H9 (cell line): ENCODE measurements at regions not wholly inside any gene's neighbourhood (a gene's known extent, or its start where the extent isn't known, plus 50 kb on each side); places are given as distances from the start of the nearest gene placed in this dataset.
"Not testable (repeated sequence)": the region's sequence is repeated elsewhere in the genome, so short reads cannot be mapped to it uniquely, and the experiment has no call there.

Experiments
- DNase-seq: peaks from one replicate; pipeline ENCODE4 v3.0.0-alpha.2; 2017
- H2AFZ ChIP-seq: one replicate; pipeline ENCODE4 v1.6.1; 2013; ENCODE audit warnings: mild to moderate bottlenecking, low read length, control low read depth, moderate library complexity
- H2AK5ac ChIP-seq: 2 replicates; pipeline ENCODE4 v1.6.1; 2013; ENCODE audit warnings: low read length, control low read depth, mixed read lengths; ENCODE audit not compliant: insufficient read length
- H2BK120ac ChIP-seq: one replicate; pipeline ENCODE4 v1.6.1; 2013; ENCODE audit warnings: low read depth, mild to moderate bottlenecking, low read length, control low read depth, inconsistent platforms; ENCODE audit not compliant: poor library complexity, severe bottlenecking
- H2BK12ac ChIP-seq: 2 replicates; pipeline ENCODE4 v1.6.1; 2013; ENCODE audit warnings: low read length, control low read depth, mixed read lengths, low read depth; ENCODE audit not compliant: insufficient read length
- H2BK15ac ChIP-seq: 2 replicates; pipeline ENCODE4 v1.6.1; 2013; ENCODE audit warnings: low read depth, low read length, control low read depth
- H2BK20ac ChIP-seq: one replicate; pipeline ENCODE4 v1.6.1; 2013; ENCODE audit warnings: low read depth, mild to moderate bottlenecking, low read length, control low read depth, inconsistent platforms; ENCODE audit not compliant: poor library complexity, severe bottlenecking
- H2BK5ac ChIP-seq: 2 replicates; pipeline ENCODE4 v1.6.1; 2013; ENCODE audit warnings: low read length, control low read depth, mixed read lengths; ENCODE audit not compliant: insufficient read length
- H3K14ac ChIP-seq: 2 replicates; pipeline ENCODE4 v1.6.1; 2013; ENCODE audit warnings: low read length, control low read depth; ENCODE audit not compliant: insufficient read depth
- H3K18ac ChIP-seq: 2 replicates; pipeline ENCODE4 v1.6.1; 2013; ENCODE audit warnings: low read depth, mild to moderate bottlenecking, mixed read lengths, low read length, control low read depth; ENCODE audit not compliant: insufficient read length
- H3K23ac ChIP-seq: 2 replicates; pipeline ENCODE4 v1.6.1; 2013; ENCODE audit warnings: low read length, control low read depth, mixed read lengths, low read depth; ENCODE audit not compliant: insufficient read length
- H3K23me2 ChIP-seq: 2 replicates; pipeline ENCODE4 v1.6.1; 2013; ENCODE audit warnings: low read depth, mild to moderate bottlenecking, mixed read lengths, low read length, control low read depth; ENCODE audit not compliant: insufficient read length, poor library complexity, severe bottlenecking
- H3K27ac ChIP-seq: 2 replicates; pipeline ENCODE4 v1.5.1; 2013; ENCODE audit warnings: low read length, control low read depth, mixed read lengths, low read depth; ENCODE audit not compliant: insufficient read length
- H3K27me3 ChIP-seq: 2 replicates; pipeline ENCODE4 v1.6.1; 2013; ENCODE audit warnings: low read length, control low read depth, inconsistent platforms; ENCODE audit not compliant: insufficient read depth
- H3K4ac ChIP-seq: 2 replicates; pipeline ENCODE4 v1.6.1; 2013; ENCODE audit warnings: low read depth, mild to moderate bottlenecking, control low read depth, inconsistent platforms, low read length, moderate library complexity
- H3K4me1 ChIP-seq: 2 replicates; pipeline ENCODE4 v1.6.1; 2013; ENCODE audit warnings: low read length, control low read depth, inconsistent platforms; ENCODE audit not compliant: insufficient read depth
- H3K4me2 ChIP-seq: 2 replicates; pipeline ENCODE4 v1.6.1; 2013; ENCODE audit warnings: low read length, control low read depth, mixed read lengths; ENCODE audit not compliant: insufficient read length, insufficient read depth
- H3K56ac ChIP-seq: 2 replicates; pipeline ENCODE4 v1.6.1; 2013; ENCODE audit warnings: low read depth, mild to moderate bottlenecking, mixed read lengths, low read length, control low read depth; ENCODE audit not compliant: insufficient read length
- H3K79me1 ChIP-seq: 2 replicates; pipeline ENCODE4 v1.6.1; 2013; ENCODE audit warnings: low read depth, mild to moderate bottlenecking, moderate library complexity, low read length, control low read depth, inconsistent platforms; ENCODE audit not compliant: insufficient read depth, poor library complexity, severe bottlenecking
- H3K79me2 ChIP-seq: 2 replicates; pipeline ENCODE4 v1.6.1; 2013; ENCODE audit warnings: low read length, control low read depth, inconsistent platforms; ENCODE audit not compliant: insufficient read depth
- H3K9ac ChIP-seq: 2 replicates; pipeline ENCODE4 v1.6.1; 2013; ENCODE audit warnings: low read length, control low read depth, mixed read lengths; ENCODE audit not compliant: insufficient read length; ENCODE audit errors: extremely low read depth
- H3K9me3 ChIP-seq: one replicate; pipeline ENCODE4 v1.6.1; 2013; ENCODE audit warnings: low read depth, low read length, inconsistent platforms; ENCODE audit not compliant: control insufficient read depth
- H3T11ph ChIP-seq: one replicate; pipeline ENCODE4 v1.6.1; 2013; ENCODE audit warnings: mild to moderate bottlenecking, low read length, control low read depth, inconsistent platforms
- H4K20me1 ChIP-seq: one replicate; pipeline ENCODE4 v1.6.1; 2013; ENCODE audit not compliant: control insufficient read depth, insufficient read length, insufficient read depth
- H4K5ac ChIP-seq: 2 replicates; pipeline ENCODE4 v1.6.1; 2013; ENCODE audit warnings: low read depth, mild to moderate bottlenecking, mixed read lengths, low read length, control low read depth; ENCODE audit not compliant: insufficient read length
- H4K8ac ChIP-seq: replicated peaks from 2 replicates; pipeline ENCODE4 v1.6.1; 2013; ENCODE audit warnings: low read length, control low read depth, mixed read lengths, low read depth; ENCODE audit not compliant: insufficient read length
- H4K91ac ChIP-seq: 2 replicates; pipeline ENCODE4 v1.6.1; 2013; ENCODE audit warnings: low read depth, mild to moderate bottlenecking, moderate library complexity, mixed read lengths, low read length, control low read depth; ENCODE audit not compliant: insufficient read length
- H3K27ac Mint-ChIP-seq, 3 experiments: 2 replicates in 2 of 3; 3 replicates in 1 of 3; pipeline ENCODE4 v1.8.0; 2020 to 2021; ENCODE audit warnings: mixed read lengths in 3 of 3, mild to moderate bottlenecking in 1 of 3, moderate library complexity in 1 of 3
- H3K27me3 Mint-ChIP-seq: 2 replicates; pipeline ENCODE4 v1.8.0; 2021; ENCODE audit warnings: low read depth, mild to moderate bottlenecking, moderate library complexity, mixed read lengths
- H3K36me3 Mint-ChIP-seq, 3 experiments: 2 replicates in 2 of 3; 3 replicates in 1 of 3; pipeline ENCODE4 v1.8.0; 2020 to 2021; ENCODE audit warnings: low read depth in 3 of 3, mixed read lengths in 3 of 3; ENCODE audit not compliant: insufficient read depth in 1 of 3
- H3K4me1 Mint-ChIP-seq, 2 experiments: 2 replicates each; pipeline ENCODE4 v1.8.0; 2020; ENCODE audit warnings: mixed read lengths in 2 of 2
- H3K4me3 Mint-ChIP-seq, 2 experiments: 2 replicates in 1 of 2; 3 replicates in 1 of 2; pipeline ENCODE4 v1.8.0; 2020 to 2021; ENCODE audit warnings: mild to moderate bottlenecking in 2 of 2, mixed read lengths in 2 of 2, moderate library complexity in 1 of 2
- H3K9me3 Mint-ChIP-seq, 2 experiments: 2 replicates in 1 of 2; 3 replicates in 1 of 2; pipeline ENCODE4 v1.8.0; 2020; ENCODE audit warnings: mild to moderate bottlenecking in 2 of 2, mixed read lengths in 2 of 2, moderate library complexity in 1 of 2
- WGBS: extraction: QIAGEN DNeasy Blood & Tissue Kit; methylation state at CpG from one replicate; pipeline ENCODE4 v1.1.7; 2013; ENCODE audit warnings: missing lambda C conversion rate, low lambda C conversion rate, mixed read lengths; ENCODE audit not compliant: insufficient read length; ENCODE audit errors: extremely low coverage; 5-methylcytosine and 5-hydroxymethylcytosine counted together
- TF ChIP-seq, protein P1 (sequence below): fragments of 200-600 bp; sonication (generic); conservative IDR thresholded peaks from 3 replicates; pipeline ENCODE4 v1.8.0; 2021; ENCODE audit warnings: antibody characterized with exemption, mild to moderate bottlenecking

GRCh38 chr7:110317541-110318265, 773.2 kb upstream of the LRRN3 start:
- H4K20me1 ChIP-seq = no peaks in the 10 kb centered on the region
- H3K56ac ChIP-seq = no peak overlapping the region
- H3K4me1 ChIP-seq = no peaks in the 10 kb centered on the region
- H3K27ac ChIP-seq = no peak overlapping the region
- H3K9me3 ChIP-seq = no peaks in the 10 kb centered on the region
- Mint-ChIP-seq H3K9me3 (peaks cover 14 to 20% of the 10 kb centered on the region in 2 experiments), H3K4me1 (peaks cover 7 to 8% of the 10 kb centered on the region in 2 experiments), H3K4me3 (no peak overlapping the region), H3K27me3 (no peaks in the 10 kb centered on the region), H3K36me3 (peaks cover 9 to 20% (median 9%) of the 10 kb centered on the region in 3 experiments), H3K27ac (no peak overlapping the region; a peak in 1 of 7 replicates)
- TF ChIP-seq, protein P1, sequence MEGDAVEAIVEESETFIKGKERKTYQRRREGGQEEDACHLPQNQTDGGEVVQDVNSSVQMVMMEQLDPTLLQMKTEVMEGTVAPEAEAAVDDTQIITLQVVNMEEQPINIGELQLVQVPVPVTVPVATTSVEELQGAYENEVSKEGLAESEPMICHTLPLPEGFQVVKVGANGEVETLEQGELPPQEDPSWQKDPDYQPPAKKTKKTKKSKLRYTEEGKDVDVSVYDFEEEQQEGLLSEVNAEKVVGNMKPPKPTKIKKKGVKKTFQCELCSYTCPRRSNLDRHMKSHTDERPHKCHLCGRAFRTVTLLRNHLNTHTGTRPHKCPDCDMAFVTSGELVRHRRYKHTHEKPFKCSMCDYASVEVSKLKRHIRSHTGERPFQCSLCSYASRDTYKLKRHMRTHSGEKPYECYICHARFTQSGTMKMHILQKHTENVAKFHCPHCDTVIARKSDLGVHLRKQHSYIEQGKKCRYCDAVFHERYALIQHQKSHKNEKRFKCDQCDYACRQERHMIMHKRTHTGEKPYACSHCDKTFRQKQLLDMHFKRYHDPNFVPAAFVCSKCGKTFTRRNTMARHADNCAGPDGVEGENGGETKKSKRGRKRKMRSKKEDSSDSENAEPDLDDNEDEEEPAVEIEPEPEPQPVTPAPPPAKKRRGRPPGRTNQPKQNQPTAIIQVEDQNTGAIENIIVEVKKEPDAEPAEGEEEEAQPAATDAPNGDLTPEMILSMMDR = no peak
- no peak overlapping the region for H3K4ac ChIP-seq
- no peak overlapping the region for H2AFZ ChIP-seq
- no peak overlapping the region for H2AK5ac ChIP-seq
- no CpG with 5 or more reads among the region's 2 CpGs for WGBS
- no peak for DNase-seq
- H2BK20ac ChIP-seq = no peak overlapping the region
- no peaks in the 10 kb centered on the region for H3K27me3 ChIP-seq
- no peak overlapping the region for H3K18ac ChIP-seq
- no peaks in the 10 kb centered on the region for H3K23me2 ChIP-seq
- H4K91ac ChIP-seq = no peak overlapping the region
- no peaks in the 10 kb centered on the region for H3K79me2 ChIP-seq
- no peak overlapping the region for H4K8ac ChIP-seq
- no peak overlapping the region for H4K5ac ChIP-seq
- no peak overlapping the region for H3K4me2 ChIP-seq
- H3K9ac ChIP-seq = no peak overlapping the region
- H3T11ph ChIP-seq = no peak overlapping the region
- no peaks in the 10 kb centered on the region for H3K79me1 ChIP-seq
- H3K23ac ChIP-seq = no peak overlapping the region
- H2BK5ac ChIP-seq = no peak overlapping the region
- no peak overlapping the region for H2BK12ac ChIP-seq
- H2BK120ac ChIP-seq = no peak overlapping the region
- H3K14ac ChIP-seq = no peak overlapping the region
- no peak overlapping the region for H2BK15ac ChIP-seq

DNA sequence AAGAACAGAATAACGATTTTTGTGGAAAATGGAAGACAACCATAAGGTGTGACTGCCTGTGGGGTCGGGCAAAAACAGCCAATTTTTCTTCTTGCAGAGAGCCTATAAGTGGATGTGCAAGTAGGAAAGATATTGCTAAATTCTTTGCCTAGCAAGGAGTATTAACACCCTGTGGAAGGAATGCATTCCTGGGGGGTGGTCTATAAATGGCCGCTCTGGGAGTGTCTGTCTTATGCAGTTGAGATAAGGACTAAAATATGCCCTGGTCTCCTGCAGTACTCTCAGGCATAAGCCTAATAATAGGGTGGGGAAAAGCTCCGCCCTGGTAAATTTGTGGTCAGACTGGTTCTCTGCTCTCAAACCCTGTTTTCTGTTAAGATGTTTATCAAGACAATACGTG, 770.6 kb upstream of the LRRN3 start:
- not testable (repeated sequence) for H4K8ac ChIP-seq, H4K5ac ChIP-seq, H2AFZ ChIP-seq, H3K27ac ChIP-seq, H3K23me2 ChIP-seq, H3K23ac ChIP-seq, H3K79me2 ChIP-seq, H3K18ac ChIP-seq, H3K14ac ChIP-seq, H3K79me1 ChIP-seq, H4K20me1 ChIP-seq, H3K4me2 ChIP-seq, H3K27ac Mint-ChIP-seq, H2BK120ac ChIP-seq, H3K4me1 Mint-ChIP-seq, H2BK15ac ChIP-seq, H3T11ph ChIP-seq, H3K4ac ChIP-seq, H2BK20ac ChIP-seq, H3K4me3 Mint-ChIP-seq, H3K9ac ChIP-seq, H3K56ac ChIP-seq, H3K27me3 ChIP-seq, H3K27me3 Mint-ChIP-seq, H2BK5ac ChIP-seq, H3K9me3 ChIP-seq, H2AK5ac ChIP-seq, H3K4me1 ChIP-seq, H2BK12ac ChIP-seq, H4K91ac ChIP-seq, DNase-seq
- Mint-ChIP-seq H3K9me3 (peaks cover 14 to 20% of the 10 kb centered on the region in 2 experiments), H3K36me3 (peaks cover 9 to 20% (median 9%) of the 10 kb centered on the region in 3 experiments)
- WGBS = no CpG with 5 or more reads among the region's 5 CpGs
